Trophoblast cell (in vitro differentiated cells and primary cell): ENCODE measurements at regions not wholly inside any gene's neighbourhood (a gene's known extent, or its start where the extent isn't known, plus 50 kb on each side); places are given as distances from the start of the nearest gene placed in this dataset.
"Not testable (repeated sequence)": the region's sequence is repeated elsewhere in the genome, so short reads cannot be mapped to it uniquely, and the experiment has no call there.

ENCODE experiments used
- DNase-seq, 2 donors: peaks; one replicate each; pipeline ENCODE4 v3.0.0-alpha.2; 2016
- H2AFZ ChIP-seq: 2 replicates; pipeline ENCODE4 v1.6.1; 2013; ENCODE audit warnings: low read length, moderate library complexity, mild to moderate bottlenecking; ENCODE audit not compliant: insufficient read depth, poor library complexity
- H2AK5ac ChIP-seq: 2 replicates; pipeline ENCODE4 v1.6.1; 2013; ENCODE audit warnings: mild to moderate bottlenecking, low read length
- H2BK120ac ChIP-seq: 2 replicates; pipeline ENCODE4 v1.6.1; 2013; ENCODE audit warnings: low read length, mild to moderate bottlenecking, moderate library complexity; ENCODE audit not compliant: insufficient read depth, poor library complexity
- H2BK12ac ChIP-seq: 2 replicates; pipeline ENCODE4 v1.6.1; 2013; ENCODE audit warnings: mild to moderate bottlenecking, low read length, moderate library complexity
- H2BK5ac ChIP-seq: 2 replicates; pipeline ENCODE4 v1.6.1; 2013; ENCODE audit warnings: low read length, low read depth, moderate library complexity, mild to moderate bottlenecking; ENCODE audit not compliant: poor library complexity
- H3K14ac ChIP-seq: 2 replicates; pipeline ENCODE4 v1.6.1; 2013; ENCODE audit warnings: mild to moderate bottlenecking, low read length
- H3K18ac ChIP-seq: 2 replicates; pipeline ENCODE4 v1.6.1; 2013; ENCODE audit warnings: mild to moderate bottlenecking, low read length
- H3K23ac ChIP-seq: 2 replicates; pipeline ENCODE4 v1.6.1; 2013; ENCODE audit warnings: low read length
- H3K27ac ChIP-seq: 2 replicates; pipeline ENCODE4 v1.5.1; 2013; ENCODE audit warnings: low read depth, mild to moderate bottlenecking, inconsistent platforms, low read length, moderate library complexity
- H3K27me3 ChIP-seq: 2 replicates; pipeline ENCODE4 v1.6.1; 2013; ENCODE audit warnings: inconsistent platforms, mild to moderate bottlenecking, low read length, moderate library complexity; ENCODE audit not compliant: insufficient read depth
- H3K36me3 ChIP-seq, 2 experiments: 1 replicate in 1 of 2; 2 replicates in 1 of 2; pipeline ENCODE4 v1.6.1; 2013; ENCODE audit warnings: low read length in 2 of 2, mild to moderate bottlenecking in 2 of 2, moderate library complexity in 1 of 2; ENCODE audit not compliant: insufficient read depth in 2 of 2, control insufficient read depth in 1 of 2
- H3K4ac ChIP-seq: 2 replicates; pipeline ENCODE4 v1.6.1; 2013; ENCODE audit warnings: low read depth, mild to moderate bottlenecking, low read length, moderate library complexity
- H3K4me1 ChIP-seq, 2 experiments: 1 replicate in 1 of 2; 2 replicates in 1 of 2; pipeline ENCODE4 v1.6.1; 2013; ENCODE audit warnings: low read length in 2 of 2, mild to moderate bottlenecking in 2 of 2, moderate library complexity in 1 of 2; ENCODE audit not compliant: insufficient read depth in 2 of 2, control insufficient read depth in 1 of 2
- H3K4me2 ChIP-seq: 2 replicates; pipeline ENCODE4 v1.6.1; 2013; ENCODE audit warnings: inconsistent platforms, mild to moderate bottlenecking, low read length, moderate library complexity
- H3K4me3 ChIP-seq: 2 replicates; pipeline ENCODE4 v1.5.1; 2013; ENCODE audit warnings: mild to moderate bottlenecking, low read depth, low read length, inconsistent platforms
- H3K79me1 ChIP-seq: one replicate; pipeline ENCODE4 v1.6.1; 2013; ENCODE audit warnings: low read length
- H3K79me2 ChIP-seq: 2 replicates; pipeline ENCODE4 v1.6.1; 2013; ENCODE audit warnings: low read length, mild to moderate bottlenecking; ENCODE audit not compliant: control insufficient read depth, insufficient read depth, poor library complexity
- H3K9ac ChIP-seq: 2 replicates; pipeline ENCODE4 v1.6.1; 2013; ENCODE audit warnings: mild to moderate bottlenecking, low read length
- H3K9me3 ChIP-seq: 2 replicates; pipeline ENCODE4 v1.6.1; 2013; ENCODE audit warnings: low read depth, mild to moderate bottlenecking, control low read depth, inconsistent platforms, low read length; ENCODE audit not compliant: insufficient read depth
- H4K12ac ChIP-seq: 2 replicates; pipeline ENCODE4 v1.6.1; 2013; ENCODE audit warnings: low read depth, mild to moderate bottlenecking, low read length, moderate library complexity
- H4K8ac ChIP-seq: 2 replicates; pipeline ENCODE4 v1.6.1; 2013; ENCODE audit warnings: low read depth, mild to moderate bottlenecking, low read length, moderate library complexity
- H4K91ac ChIP-seq: one replicate; pipeline ENCODE4 v1.6.1; 2013; ENCODE audit warnings: low read depth, mild to moderate bottlenecking, low read length, moderate library complexity
- WGBS: extraction: QIAGEN DNeasy Blood & Tissue Kit; methylation state at CpG from one replicate; pipeline ENCODE4 v1.1.7; 2013; ENCODE audit warnings: missing lambda C conversion rate; ENCODE audit not compliant: insufficient read length, insufficient coverage; ENCODE audit errors: extremely low coverage; 5-methylcytosine and 5-hydroxymethylcytosine counted together

GRCh38 chr17:18546514-18547398 is 70.2 kb downstream of the LGALS9C start:
- H4K8ac ChIP-seq, H3K18ac ChIP-seq, H2BK5ac ChIP-seq, H3K79me2 ChIP-seq, H2AK5ac ChIP-seq, H4K12ac ChIP-seq, H3K9me3 ChIP-seq, DNase-seq, H3K23ac ChIP-seq, H3K4ac ChIP-seq, H3K9ac ChIP-seq, H2AFZ ChIP-seq, H4K91ac ChIP-seq, H3K14ac ChIP-seq, H3K79me1 ChIP-seq, H2BK12ac ChIP-seq, H2BK120ac ChIP-seq, H3K4me2 ChIP-seq, H3K27ac ChIP-seq, H3K36me3 ChIP-seq, H3K4me1 ChIP-seq, H3K27me3 ChIP-seq, H3K4me3 ChIP-seq: not testable (repeated sequence)
- WGBS, result no CpG with 5 or more reads among the region's 3 CpGs

- H3K4ac ChIP-seq, H3K23ac ChIP-seq, H3K79me1 ChIP-seq, H3K9ac ChIP-seq, H3K27me3 ChIP-seq, H3K9me3 ChIP-seq, H3K27ac ChIP-seq, H4K8ac ChIP-seq, H4K91ac ChIP-seq, DNase-seq, H3K36me3 ChIP-seq, H3K4me3 ChIP-seq, H3K79me2 ChIP-seq, H2BK12ac ChIP-seq, H2BK5ac ChIP-seq, H3K4me2 ChIP-seq, H2AFZ ChIP-seq, H3K18ac ChIP-seq, H2BK120ac ChIP-seq, H2AK5ac ChIP-seq, H3K4me1 ChIP-seq, H4K12ac ChIP-seq, H3K14ac ChIP-seq: not testable (repeated sequence)
- WGBS, result no CpG with 5 or more reads among the region's 4 CpGs
These were observed 80.5 kb downstream of the LGALS9C start for GRCh38 chr17:18557086-18557485.

- H4K91ac ChIP-seq, H3K14ac ChIP-seq: not testable (repeated sequence)
These were observed 80.7 kb downstream of the TBC1D28 start for GRCh38 chr17:18563381-18564098.

GRCh38 chr17:18564099-18564448 is 80.1 kb downstream of the TBC1D28 start:
- not testable (repeated sequence) for H3K9me3 ChIP-seq, H2BK5ac ChIP-seq, H3K14ac ChIP-seq, H2BK12ac ChIP-seq, H2BK120ac ChIP-seq, H3K27ac ChIP-seq, H4K12ac ChIP-seq, H2AFZ ChIP-seq, H3K4me2 ChIP-seq, H3K23ac ChIP-seq, H4K91ac ChIP-seq, H3K4ac ChIP-seq, H3K18ac ChIP-seq, H3K9ac ChIP-seq, H3K27me3 ChIP-seq, H4K8ac ChIP-seq, H3K79me1 ChIP-seq, H3K4me1 ChIP-seq, H3K36me3 ChIP-seq, H2AK5ac ChIP-seq, H3K79me2 ChIP-seq, H3K4me3 ChIP-seq
- WGBS, result no CpG with 5 or more reads among the region's 3 CpGs
- DNase-seq, result peak; percentile 4 to 55

More at GRCh38 chr17:18563381-18564098, 80.7 kb downstream of the TBC1D28 start:
- H4K8ac ChIP-seq, H3K23ac ChIP-seq, H3K36me3 ChIP-seq, H2BK5ac ChIP-seq, H3K4me3 ChIP-seq, H3K4me2 ChIP-seq, H2AFZ ChIP-seq, H3K27ac ChIP-seq, H2BK120ac ChIP-seq, H4K12ac ChIP-seq, H2BK12ac ChIP-seq, H3K27me3 ChIP-seq, H3K79me2 ChIP-seq, H3K9me3 ChIP-seq, H3K9ac ChIP-seq, H3K4ac ChIP-seq, H2AK5ac ChIP-seq, H3K4me1 ChIP-seq, H3K18ac ChIP-seq, H3K79me1 ChIP-seq: not testable (repeated sequence)
- DNase-seq, result peak in 1 of 2 donors; percentile 6
- no CpG with 5 or more reads among the region's 16 CpGs for WGBS
